ENCODE measurements at regions not wholly inside any gene's neighbourhood (a gene's known extent, or its start where the extent isn't known, plus 50 kb on each side); places are given as distances from the start of the nearest gene placed in this dataset.

DNA sequence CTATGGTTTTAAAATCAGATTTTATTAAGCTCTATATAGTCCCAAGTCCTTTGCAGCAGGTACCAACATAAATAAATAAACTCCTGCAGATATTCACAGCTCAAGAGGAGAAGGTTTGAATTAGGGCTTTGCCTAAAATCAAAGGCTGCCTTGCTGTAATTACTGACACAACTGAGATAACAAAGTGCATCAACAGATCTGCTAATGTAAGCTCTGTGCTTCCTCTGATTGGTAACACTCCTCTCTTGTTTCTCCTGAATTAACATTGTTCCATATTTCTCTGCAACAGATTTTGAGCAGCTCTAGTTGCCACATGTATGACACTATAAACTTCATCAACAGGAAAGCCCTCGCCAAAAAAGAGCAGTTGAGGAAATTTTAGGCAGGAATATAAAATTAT is 193.6 kb downstream of the SLC39A8 start:
- no peak for TF ChIP-seq POLR2A (IDR thresholded peaks at IDR 0.05; ENCODE audit: low read depth, low read length)
- TF ChIP-seq, protein P1, sequence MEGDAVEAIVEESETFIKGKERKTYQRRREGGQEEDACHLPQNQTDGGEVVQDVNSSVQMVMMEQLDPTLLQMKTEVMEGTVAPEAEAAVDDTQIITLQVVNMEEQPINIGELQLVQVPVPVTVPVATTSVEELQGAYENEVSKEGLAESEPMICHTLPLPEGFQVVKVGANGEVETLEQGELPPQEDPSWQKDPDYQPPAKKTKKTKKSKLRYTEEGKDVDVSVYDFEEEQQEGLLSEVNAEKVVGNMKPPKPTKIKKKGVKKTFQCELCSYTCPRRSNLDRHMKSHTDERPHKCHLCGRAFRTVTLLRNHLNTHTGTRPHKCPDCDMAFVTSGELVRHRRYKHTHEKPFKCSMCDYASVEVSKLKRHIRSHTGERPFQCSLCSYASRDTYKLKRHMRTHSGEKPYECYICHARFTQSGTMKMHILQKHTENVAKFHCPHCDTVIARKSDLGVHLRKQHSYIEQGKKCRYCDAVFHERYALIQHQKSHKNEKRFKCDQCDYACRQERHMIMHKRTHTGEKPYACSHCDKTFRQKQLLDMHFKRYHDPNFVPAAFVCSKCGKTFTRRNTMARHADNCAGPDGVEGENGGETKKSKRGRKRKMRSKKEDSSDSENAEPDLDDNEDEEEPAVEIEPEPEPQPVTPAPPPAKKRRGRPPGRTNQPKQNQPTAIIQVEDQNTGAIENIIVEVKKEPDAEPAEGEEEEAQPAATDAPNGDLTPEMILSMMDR (IDR thresholded peaks at IDR 0.05; ENCODE audit: extremely low read depth in 1 of 2, insufficient read depth in 1 of 2, low read depth in 1 of 2, low read length in 2 of 2), result no peak
- TF ChIP-seq POLR2AphosphoS5 (IDR thresholded peaks at IDR 0.05; ENCODE audit: insufficient read depth, low read depth, low read length), result no peak
- no peak for TF ChIP-seq EZH2 (IDR thresholded peaks at IDR 0.05; ENCODE audit: borderline replicate concordance, low read depth, low read length, severe bottlenecking)
- no peak for TF ChIP-seq GATA2 (IDR thresholded peaks at IDR 0.05; ENCODE audit: insufficient read depth, insufficient read length, low read depth, low read length)
